ENCODE measurements at regions not wholly inside any gene's neighbourhood (a gene's known extent, or its start where the extent isn't known, plus 50 kb on each side); places are given as distances from the start of the nearest gene placed in this dataset.
"Not testable (repeated sequence)": the region's sequence is repeated elsewhere in the genome, so short reads cannot be mapped to it uniquely, and the experiment has no call there.

- TF ChIP-seq POLR2AphosphoS5 (IDR thresholded peaks at IDR 0.05; ENCODE audit: low read depth, low read length); TCF7L2 (IDR thresholded peaks at IDR 0.05; ENCODE audit: low read depth, low read length); CTCF (IDR thresholded peaks at IDR 0.05); REST (IDR thresholded peaks at IDR 0.05; ENCODE audit: insufficient read depth in 1 of 2, low read depth in 2 of 2, low read length in 1 of 2): not testable (repeated sequence)
Observed at GRCh38 chrX:140138492-140138891, 173.2 kb upstream of the CXorf66 start.
